Stimulated activated naive B cell treated with anti-CD40 and anti-IgM and Interleukin-4, amounts not matched to agents 10 μg/mL and 1 μg/mL and 100 μg/mL, for 72 hours (primary cell): ENCODE measurements at regions not wholly inside any gene's neighbourhood (a gene's known extent, or its start where the extent isn't known, plus 50 kb on each side); places are given as distances from the start of the nearest gene placed in this dataset.

ENCODE experiments used
- ATAC-seq, 2 donors: fragments of 150-1000 bp; cut with Tn5 transposase; replicated peaks; 2 replicates each; pipeline ENCODE4 v1.10.0; 2021; ENCODE audit warnings: moderate library complexity in 1 of 2
- DNase-seq: peaks from one replicate; pipeline ENCODE4 v3.0.0; 2021
- H3K27ac Mint-ChIP-seq: one replicate; pipeline ENCODE4 v1.8.0; 2022; ENCODE audit warnings: mild to moderate bottlenecking, mixed read lengths
- H3K27me3 Mint-ChIP-seq, 2 donors: one replicate each; pipeline ENCODE4 v1.8.0; 2022; ENCODE audit warnings: mixed read lengths in 2 of 2
- H3K36me3 Mint-ChIP-seq, 2 donors: one replicate each; pipeline ENCODE4 v1.8.0; 2022; ENCODE audit warnings: mixed read lengths in 2 of 2, mild to moderate bottlenecking in 1 of 2
- H3K4me1 Mint-ChIP-seq, 2 donors: one replicate each; pipeline ENCODE4 v1.8.0; 2022; ENCODE audit warnings: mixed read lengths in 2 of 2, mild to moderate bottlenecking in 1 of 2
- H3K4me3 Mint-ChIP-seq, 2 donors: one replicate each; pipeline ENCODE4 v1.8.0; 2022; ENCODE audit warnings: mild to moderate bottlenecking in 2 of 2, mixed read lengths in 2 of 2, moderate library complexity in 1 of 2
- H3K9me3 Mint-ChIP-seq, 2 donors: one replicate each; pipeline ENCODE4 v1.8.0; 2022; ENCODE audit warnings: mixed read lengths in 2 of 2, mild to moderate bottlenecking in 1 of 2

GRCh38 chr10:2761971-2762370, 305.4 kb upstream of the PFKP start:
- Mint-ChIP-seq H3K4me3 (no peak overlapping the region), H3K27me3 (peaks cover 17 to 30% of the 10 kb centered on the region in 2 donors), H3K4me1 (no peaks in the 10 kb centered on the region), H3K36me3 (no peaks in the 10 kb centered on the region), H3K9me3 (peaks cover 0 to 6% of the 10 kb centered on the region in 2 donors), H3K27ac (no peak overlapping the region)
- ATAC-seq: no peak
- DNase-seq: no peak

GRCh38 chr10:2761311-2761710, 306.0 kb upstream of the PFKP start:
- Mint-ChIP-seq H3K36me3 (no peaks in the 10 kb centered on the region), H3K27ac (no peak overlapping the region), H3K27me3 (peaks cover 17 to 30% of the 10 kb centered on the region in 2 donors), H3K9me3 (peaks cover 0 to 6% of the 10 kb centered on the region in 2 donors), H3K4me1 (no peaks in the 10 kb centered on the region), H3K4me3 (no peak overlapping the region)
- ATAC-seq: no peak
- no peak for DNase-seq

GRCh38 chr10:2760736-2761135, 306.6 kb upstream of the PFKP start:
- no peaks in the 10 kb centered on the region for H3K36me3 Mint-ChIP-seq
- no peak for ATAC-seq
- H3K9me3 Mint-ChIP-seq: peaks cover 0 to 6% of the 10 kb centered on the region in 2 donors
- H3K27me3 Mint-ChIP-seq: peaks cover 13 to 30% of the 10 kb centered on the region in 2 donors
- no peak for DNase-seq
- no peaks in the 10 kb centered on the region for H3K4me1 Mint-ChIP-seq
- no peak overlapping the region for H3K4me3 Mint-ChIP-seq
- H3K27ac Mint-ChIP-seq: no peak overlapping the region

GRCh38 chr10:2759233-2759632, 308.1 kb upstream of the PFKP start:
- no peak overlapping the region for H3K4me3 Mint-ChIP-seq
- no peaks in the 10 kb centered on the region for H3K36me3 Mint-ChIP-seq
- H3K27ac Mint-ChIP-seq: no peak overlapping the region
- ATAC-seq: no peak
- no peaks in the 10 kb centered on the region for H3K4me1 Mint-ChIP-seq
- peaks cover 0 to 11% of the 10 kb centered on the region in 2 donors for H3K9me3 Mint-ChIP-seq
- no peak for DNase-seq
- H3K27me3 Mint-ChIP-seq: peaks cover 12 to 30% of the 10 kb centered on the region in 2 donors

- ATAC-seq (no peak), DNase-seq (no peak)
- peaks cover 1 to 12% of the 10 kb centered on the region in 2 donors for H3K27me3 Mint-ChIP-seq
- H3K4me1 Mint-ChIP-seq: no peaks in the 10 kb centered on the region
- H3K27ac Mint-ChIP-seq: no peak overlapping the region
- no peaks in the 10 kb centered on the region for H3K36me3 Mint-ChIP-seq
- H3K9me3 Mint-ChIP-seq: peaks cover 0 to 6% of the 10 kb centered on the region in 2 donors
- H3K4me3 Mint-ChIP-seq: no peak overlapping the region
These were observed 312.4 kb upstream of the PFKP start for GRCh38 chr10:2754943-2755342.

GRCh38 chr10:2748287-2748686, 319.1 kb upstream of the PFKP start:
- H3K4me3 Mint-ChIP-seq: no peak overlapping the region
- H3K9me3 Mint-ChIP-seq: peaks cover 0 to 1% of the 10 kb centered on the region in 2 donors
- H3K4me1 Mint-ChIP-seq: no peaks in the 10 kb centered on the region
- no peak for DNase-seq
- H3K27me3 Mint-ChIP-seq: peaks cover 10 to 16% of the 10 kb centered on the region in 2 donors
- no peak for ATAC-seq
- no peak overlapping the region for H3K27ac Mint-ChIP-seq
- no peaks in the 10 kb centered on the region for H3K36me3 Mint-ChIP-seq

- H3K27me3 Mint-ChIP-seq: peaks cover 10 to 16% of the 10 kb centered on the region in 2 donors
- peaks cover 0 to 1% of the 10 kb centered on the region in 2 donors for H3K9me3 Mint-ChIP-seq
- H3K27ac Mint-ChIP-seq: no peak overlapping the region
- H3K4me3 Mint-ChIP-seq: no peak overlapping the region
- no peak for DNase-seq
- no peaks in the 10 kb centered on the region for H3K36me3 Mint-ChIP-seq
- H3K4me1 Mint-ChIP-seq: no peaks in the 10 kb centered on the region
- ATAC-seq: no peak
These were observed 320.7 kb upstream of the PFKP start for GRCh38 chr10:2746638-2747037.

GRCh38 chr10:2745666-2746065, 321.7 kb upstream of the PFKP start:
- ATAC-seq: no peak

GRCh38 chr10:2744547-2745200, 322.7 kb upstream of the PFKP start:
- ATAC-seq (no peak), DNase-seq (no peak)
- Mint-ChIP-seq H3K4me1 (no peaks in the 10 kb centered on the region), H3K9me3 (peaks cover 0 to 1% of the 10 kb centered on the region in 2 donors), H3K4me3 (no peak overlapping the region), H3K27ac (no peak overlapping the region), H3K36me3 (no peaks in the 10 kb centered on the region), H3K27me3 (peaks cover 8 to 10% of the 10 kb centered on the region in 2 donors)

More at GRCh38 chr10:2745666-2746065, 321.7 kb upstream of the PFKP start:
- H3K27ac Mint-ChIP-seq: no peak overlapping the region
- no peaks in the 10 kb centered on the region for H3K36me3 Mint-ChIP-seq
- H3K27me3 Mint-ChIP-seq: peaks cover 10% of the 10 kb centered on the region in 2 donors
- no peak overlapping the region for H3K4me3 Mint-ChIP-seq
- no peaks in the 10 kb centered on the region for H3K4me1 Mint-ChIP-seq
- peaks cover 0 to 1% of the 10 kb centered on the region in 2 donors for H3K9me3 Mint-ChIP-seq
- no peak for DNase-seq

- Mint-ChIP-seq H3K27ac (no peak overlapping the region), H3K27me3 (peaks cover 0 to 8% of the 10 kb centered on the region in 2 donors), H3K9me3 (peaks cover 9 to 14% of the 10 kb centered on the region in 2 donors), H3K4me1 (no peaks in the 10 kb centered on the region), H3K36me3 (peaks cover 0 to 3% of the 10 kb centered on the region in 2 donors), H3K4me3 (no peak overlapping the region)
- DNase-seq (no peak), ATAC-seq (no peak)
These were observed 332.7 kb upstream of the PFKP start for GRCh38 chr10:2734603-2735002.

GRCh38 chr10:2733278-2733963, 333.9 kb upstream of the PFKP start:
- Mint-ChIP-seq H3K4me3 (no peak overlapping the region), H3K9me3 (peaks cover 11 to 14% of the 10 kb centered on the region in 2 donors), H3K4me1 (no peaks in the 10 kb centered on the region), H3K36me3 (peaks cover 0 to 3% of the 10 kb centered on the region in 2 donors), H3K27ac (no peak overlapping the region), H3K27me3 (peaks cover 0 to 8% of the 10 kb centered on the region in 2 donors)
- ATAC-seq: no peak
- DNase-seq: no peak

GRCh38 chr10:2731940-2732339, 335.4 kb upstream of the PFKP start:
- peaks cover 0 to 3% of the 10 kb centered on the region in 2 donors for H3K36me3 Mint-ChIP-seq
- no peak overlapping the region for H3K27ac Mint-ChIP-seq
- peaks cover 11 to 14% of the 10 kb centered on the region in 2 donors for H3K9me3 Mint-ChIP-seq
- DNase-seq (no peak), ATAC-seq (no peak)
- H3K4me1 Mint-ChIP-seq: no peaks in the 10 kb centered on the region
- H3K4me3 Mint-ChIP-seq: no peak overlapping the region
- H3K27me3 Mint-ChIP-seq: peaks cover 0 to 8% of the 10 kb centered on the region in 2 donors

GRCh38 chr10:2729197-2729596, 338.2 kb upstream of the PFKP start:
- Mint-ChIP-seq H3K4me3 (no peak overlapping the region), H3K36me3 (peaks cover 0 to 3% of the 10 kb centered on the region in 2 donors), H3K27me3 (peaks cover 0 to 5% of the 10 kb centered on the region in 2 donors), H3K9me3 (peaks cover 9 to 14% of the 10 kb centered on the region in 2 donors), H3K4me1 (no peaks in the 10 kb centered on the region), H3K27ac (no peak overlapping the region)
- no peak for ATAC-seq
- DNase-seq: no peak

GRCh38 chr10:2728087-2728486, 339.3 kb upstream of the PFKP start:
- H3K4me3 Mint-ChIP-seq: no peak overlapping the region
- H3K36me3 Mint-ChIP-seq: peaks cover 0 to 3% of the 10 kb centered on the region in 2 donors
- no peak for DNase-seq
- H3K9me3 Mint-ChIP-seq: peaks cover 9 to 14% of the 10 kb centered on the region in 2 donors
- no peak overlapping the region for H3K27ac Mint-ChIP-seq
- H3K4me1 Mint-ChIP-seq: no peaks in the 10 kb centered on the region
- no peak for ATAC-seq
- H3K27me3 Mint-ChIP-seq: peaks cover 0 to 5% of the 10 kb centered on the region in 2 donors

- no peaks in the 10 kb centered on the region for H3K4me1 Mint-ChIP-seq
- H3K9me3 Mint-ChIP-seq: peaks cover 0 to 1% of the 10 kb centered on the region in 2 donors
- peaks cover 0 to 4% of the 10 kb centered on the region in 2 donors for H3K27me3 Mint-ChIP-seq
- DNase-seq (no peak), ATAC-seq (no peak)
- no peak overlapping the region for H3K4me3 Mint-ChIP-seq
- no peaks in the 10 kb centered on the region for H3K36me3 Mint-ChIP-seq
- no peak overlapping the region for H3K27ac Mint-ChIP-seq
These were observed 350.8 kb upstream of the PFKP start for GRCh38 chr10:2716596-2716995.
